HepG2 (cell line): ENCODE measurements at regions not wholly inside any gene's neighbourhood (a gene's known extent, or its start where the extent isn't known, plus 50 kb on each side); places are given as distances from the start of the nearest gene placed in this dataset.

Source experiments
- ATAC-seq: fragments of 200-7000 bp; cut with Tn5 transposase; 3 replicates; pipeline ENCODE4 v1.9.1; 2020; ENCODE audit warnings: mild to moderate bottlenecking, moderate library complexity
- BruUV-seq: library from RNA; stranded (reverse); fragments of 400-500 nt; replicated peaks from 2 replicates; lab custom pipeline; 2021; lab: Mats Ljungman, UMichigan
- CTCF ChIA-PET: fragments of 300-600 bp; formaldehyde crosslinking; extraction: SDS; loops from one replicate; lab custom pipeline; 2021; ENCODE audit warnings: low total read pairs, inconsistent platforms, low intra/inter-chr PET ratio; lab: Yijun Ruan, JAX
- POLR2A ChIA-PET: fragments of 350-600 bp; sonication (Branson Sonifier 250); formaldehyde crosslinking; loops from one replicate; lab custom pipeline; 2020; ENCODE audit warnings: antibody characterized with exemption, inconsistent platforms; lab: Yijun Ruan, JAX
- DNase-seq: peaks from one replicate; pipeline ENCODE4 v3.0.0-alpha.2; 2015; ENCODE audit warnings: low spot score
- FAIRE-seq: peaks from 3 replicates; lab custom pipeline; 2011; peaks lifted over from hg19 to GRCh38; lab: Jason Lieb, UNC
- H2AFZ ChIP-seq: one replicate; pipeline ENCODE4 v1.6.1; 2011; ENCODE audit warnings: low read length, inconsistent platforms
- H3K27ac ChIP-seq: fragments of 300-600 bp; 3 replicates; pipeline ENCODE4 v1.8.0; 2011; ENCODE audit warnings: mixed run types, mild to moderate bottlenecking, mixed read lengths, low read length, inconsistent platforms; ENCODE audit not compliant: insufficient read depth; ENCODE audit errors: extremely low read length
- H3K27me3 ChIP-seq, 2 experiments: fragments of 200-600 bp in 1 of 2; 2 replicates in 1 of 2; 3 replicates in 1 of 2; pipeline versions ENCODE4 v1.6.0 to v1.8.0; 2011; ENCODE audit warnings: low read length in 2 of 2, mild to moderate bottlenecking in 2 of 2, moderate library complexity in 2 of 2, inconsistent platforms in 1 of 2; ENCODE audit not compliant: insufficient read depth in 2 of 2, control insufficient read depth in 1 of 2
- H3K36me3 ChIP-seq, 2 experiments: fragments of 200-600 bp in 1 of 2; replicated peaks in 1 of 2; 2 replicates in 1 of 2; 3 replicates in 1 of 2; pipeline versions ENCODE4 v1.5.1 to v1.8.0; 2011; ENCODE audit warnings: low read length in 2 of 2, inconsistent platforms in 1 of 2; ENCODE audit not compliant: insufficient read depth in 2 of 2, control insufficient read depth in 1 of 2
- H3K4me1 ChIP-seq: 2 replicates; pipeline ENCODE4 v1.5.1; 2012; ENCODE audit warnings: low read length, inconsistent platforms; ENCODE audit not compliant: insufficient read depth
- H3K4me2 ChIP-seq: 2 replicates; pipeline ENCODE4 v1.6.0; 2011; ENCODE audit warnings: low read depth, low read length, inconsistent platforms
- H3K4me3 ChIP-seq, 3 experiments: fragments of 200-600 bp in 1 of 3; sonication (generic), shearing (Covaris generic) in 1 of 3; replicated peaks in 1 of 3; 2 replicates each; pipeline ENCODE4 v1.5.1; 2011 to 2016; ENCODE audit warnings: low read length in 3 of 3, inconsistent platforms in 2 of 3, low read depth in 2 of 3, mild to moderate bottlenecking in 2 of 3, control low read depth in 1 of 3, mixed read lengths in 1 of 3; ENCODE audit not compliant: insufficient read depth in 1 of 3
- H3K79me2 ChIP-seq: one replicate; pipeline ENCODE4 v1.6.1; 2011; ENCODE audit warnings: low read length, inconsistent platforms; ENCODE audit not compliant: insufficient read depth
- H3K9ac ChIP-seq: 2 replicates; pipeline ENCODE4 v1.6.0; 2011; ENCODE audit warnings: mild to moderate bottlenecking, low read depth, low read length, inconsistent platforms; ENCODE audit not compliant: insufficient read depth
- H3K9me3 ChIP-seq: 2 replicates; pipeline ENCODE4 v1.5.1; 2012; ENCODE audit warnings: mild to moderate bottlenecking, low read length
- H4K20me1 ChIP-seq: 2 replicates; pipeline ENCODE4 v1.6.0; 2011; ENCODE audit warnings: inconsistent platforms, mild to moderate bottlenecking, low read length, moderate library complexity; ENCODE audit not compliant: insufficient read depth
- ATF7-NPFF ChIP-seq: sonication (generic); formaldehyde crosslinking; IDR thresholded peaks from 2 replicates; pipeline ENCODE4 v1.8.1; 2023; ENCODE audit warnings: mild to moderate bottlenecking, low read depth, missing genetic modification reagents, moderate library complexity
- ATRX ChIP-seq: sonication (generic); formaldehyde crosslinking; IDR thresholded peaks from 2 replicates; pipeline ENCODE4 v1.4.0; 2020; ENCODE audit warnings: missing genetic modification reagents, borderline replicate concordance
- BCL6 ChIP-seq: IDR thresholded peaks from 2 replicates; pipeline ENCODE4 v1.6.1; 2016; ENCODE audit warnings: missing genetic modification reagents, missing compliant biosample characterization
- ELF4 ChIP-seq: sonication (generic); formaldehyde crosslinking; IDR thresholded peaks from 2 replicates; pipeline ENCODE4 v1.5.0; 2020; ENCODE audit warnings: missing genetic modification reagents, mild to moderate bottlenecking, moderate library complexity, borderline replicate concordance
- KLF9 ChIP-seq: IDR thresholded peaks from 2 replicates; pipeline ENCODE4 v1.6.1; 2016; ENCODE audit warnings: low read depth
- MBD4 ChIP-seq: IDR thresholded peaks from 2 replicates; pipeline ENCODE4 v1.6.1; 2012; ENCODE audit warnings: low read length, inconsistent platforms, borderline replicate concordance
- NFE2L2 ChIP-seq: fragments of 150-350 bp; IDR thresholded peaks from 2 replicates; pipeline ENCODE4 v1.6.1; 2014; ENCODE audit warnings: low read length
- PPARG ChIP-seq: conservative IDR thresholded peaks from 2 replicates; pipeline ENCODE4 v1.6.1; 2016; ENCODE audit warnings: missing biosample characterization, missing genetic modification reagents
- SIN3B ChIP-seq: fragments of 150-350 bp; IDR thresholded peaks from 2 replicates; pipeline ENCODE4 v1.6.1; 2014; ENCODE audit warnings: low read length
- SUZ12 ChIP-seq: fragments of 150-350 bp; IDR thresholded peaks from 2 replicates; pipeline ENCODE4 v1.6.1; 2014; ENCODE audit warnings: low read depth, low read length
- TEAD2 ChIP-seq: sonication (generic); formaldehyde crosslinking; IDR thresholded peaks from 2 replicates; pipeline ENCODE4 v1.9.0; 2021; ENCODE audit warnings: missing genetic modification reagents
- ZNF180 ChIP-seq: sonication (generic); formaldehyde crosslinking; IDR thresholded peaks from 2 replicates; pipeline ENCODE4 v1.4.0; 2020; ENCODE audit warnings: low read depth, missing genetic modification reagents, borderline replicate concordance
- ZNF335 ChIP-seq: sonication (generic); formaldehyde crosslinking; IDR thresholded peaks from 2 replicates; pipeline ENCODE4 v1.4.0; 2020; ENCODE audit warnings: missing genetic modification reagents
- ZNF451 ChIP-seq: sonication (generic); formaldehyde crosslinking; IDR thresholded peaks from 2 replicates; pipeline ENCODE4 v1.5.0; 2020; ENCODE audit warnings: mild to moderate bottlenecking, missing genetic modification reagents
- ZNF598 ChIP-seq: sonication (generic); formaldehyde crosslinking; IDR thresholded peaks from 2 replicates; pipeline ENCODE4 v1.5.1; 2020; ENCODE audit warnings: mild to moderate bottlenecking, missing genetic modification reagents, borderline replicate concordance
- ZSCAN20 ChIP-seq: sonication (generic); formaldehyde crosslinking; IDR thresholded peaks from 2 replicates; pipeline ENCODE4 v1.4.0; 2020; ENCODE audit warnings: missing genetic modification reagents, mild to moderate bottlenecking, borderline replicate concordance
- ZSCAN22 ChIP-seq: sonication (generic); formaldehyde crosslinking; IDR thresholded peaks from 2 replicates; pipeline ENCODE4 v1.4.0; 2020; ENCODE audit warnings: mild to moderate bottlenecking, missing genetic modification reagents
- WGBS: methylation state at CpG from one replicate; pipeline ENCODE4 v1.1.6; 2017; ENCODE audit warnings: low lambda C conversion rate; 5-methylcytosine and 5-hydroxymethylcytosine counted together
- in situ Hi-C: cut with HindIII; loops from 2 replicates; pipeline ENCODE4 v1.10.0; 2017; ENCODE audit warnings: low pct_unique_long_range_greater_than_20kb; ENCODE audit not compliant: extremely low pct_ligation_motif_present
- intact Hi-C: fragments of 100-400 bp; cut with micrococcal nuclease; formaldehyde crosslinking; loops from one replicate; pipeline ENCODE4 v1.10.0; 2022; ENCODE audit not compliant: unreplicated experiment
- TF ChIP-seq, protein P1 (sequence below): IDR thresholded peaks from 2 replicates; pipeline ENCODE4 v1.6.1; 2012; ENCODE audit warnings: low read length, improper control_type of control experiment

DNA sequence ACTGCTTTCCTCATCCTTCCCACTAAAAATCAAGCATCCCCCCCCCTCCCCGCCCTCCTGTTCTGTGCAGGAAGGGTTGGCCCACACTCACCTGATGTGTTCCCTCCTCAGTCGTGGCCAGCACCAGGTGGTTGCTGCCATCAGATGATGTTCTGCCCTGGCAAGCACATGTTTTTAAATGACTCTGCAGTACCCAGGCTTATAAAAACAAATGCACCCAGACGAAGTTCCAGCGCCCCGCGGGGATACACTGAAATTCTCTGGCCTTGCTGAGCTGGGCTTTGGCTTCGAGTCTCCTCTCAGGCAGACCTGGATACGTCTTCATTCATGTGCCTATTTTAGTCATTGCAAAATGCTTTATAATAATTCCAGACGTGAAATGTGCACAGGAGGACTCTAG, 316.3 kb downstream of the DLEU7 start:
- CTCF ChIA-PET, result no interaction called here
- Histone ChIP-seq H2AFZ (no peak overlapping the region), H3K4me2 (no peak overlapping the region), H3K9me3 (no peaks in the 10 kb centered on the region), H3K79me2 (no peaks in the 10 kb centered on the region), H3K36me3 (no peaks in the 10 kb centered on the region; a peak in 2 of 5 replicates), H3K27ac (no peak overlapping the region), H3K4me1 (peaks cover 17% of the 10 kb centered on the region), H3K9ac (no peak overlapping the region), H4K20me1 (no peaks in the 10 kb centered on the region), H3K4me3 (no peak overlapping the region), H3K27me3 (no peaks in the 10 kb centered on the region)
- intact Hi-C loops (loop anchor here (10.0 kb wide), 1 partner anchor 122 kb away; no protein-coding TSS in a partner anchor), in situ Hi-C loops (loop anchor here (25.0 kb wide), 1 partner anchor 540 kb away; the partner anchor contains the start of gene TRIM13)
- DNase-seq, result no peak
- ATAC-seq, result no peak
- no peak for FAIRE-seq
- no peak for TF ChIP-seq ZNF598 (CRISPR knock-in tag)
- no peak for TF ChIP-seq KLF9 (CRISPR knock-in tag)
- TF ChIP-seq ATRX (CRISPR knock-in tag), result no peak
- no peak for TF ChIP-seq ZNF451 (CRISPR knock-in tag)
- TF ChIP-seq SIN3B, result no peak
- no peak for TF ChIP-seq ATF7-NPFF (CRISPR knock-in tag)
- TF ChIP-seq ZNF180 (CRISPR knock-in tag), result no peak
- no peak for TF ChIP-seq ELF4 (CRISPR knock-in tag)
- no peak for TF ChIP-seq MBD4
- TF ChIP-seq SUZ12, result no peak
- no peak for TF ChIP-seq BCL6
- no peak for TF ChIP-seq ZNF335 (CRISPR knock-in tag)
- TF ChIP-seq TEAD2, result no peak
- TF ChIP-seq, protein P1, sequence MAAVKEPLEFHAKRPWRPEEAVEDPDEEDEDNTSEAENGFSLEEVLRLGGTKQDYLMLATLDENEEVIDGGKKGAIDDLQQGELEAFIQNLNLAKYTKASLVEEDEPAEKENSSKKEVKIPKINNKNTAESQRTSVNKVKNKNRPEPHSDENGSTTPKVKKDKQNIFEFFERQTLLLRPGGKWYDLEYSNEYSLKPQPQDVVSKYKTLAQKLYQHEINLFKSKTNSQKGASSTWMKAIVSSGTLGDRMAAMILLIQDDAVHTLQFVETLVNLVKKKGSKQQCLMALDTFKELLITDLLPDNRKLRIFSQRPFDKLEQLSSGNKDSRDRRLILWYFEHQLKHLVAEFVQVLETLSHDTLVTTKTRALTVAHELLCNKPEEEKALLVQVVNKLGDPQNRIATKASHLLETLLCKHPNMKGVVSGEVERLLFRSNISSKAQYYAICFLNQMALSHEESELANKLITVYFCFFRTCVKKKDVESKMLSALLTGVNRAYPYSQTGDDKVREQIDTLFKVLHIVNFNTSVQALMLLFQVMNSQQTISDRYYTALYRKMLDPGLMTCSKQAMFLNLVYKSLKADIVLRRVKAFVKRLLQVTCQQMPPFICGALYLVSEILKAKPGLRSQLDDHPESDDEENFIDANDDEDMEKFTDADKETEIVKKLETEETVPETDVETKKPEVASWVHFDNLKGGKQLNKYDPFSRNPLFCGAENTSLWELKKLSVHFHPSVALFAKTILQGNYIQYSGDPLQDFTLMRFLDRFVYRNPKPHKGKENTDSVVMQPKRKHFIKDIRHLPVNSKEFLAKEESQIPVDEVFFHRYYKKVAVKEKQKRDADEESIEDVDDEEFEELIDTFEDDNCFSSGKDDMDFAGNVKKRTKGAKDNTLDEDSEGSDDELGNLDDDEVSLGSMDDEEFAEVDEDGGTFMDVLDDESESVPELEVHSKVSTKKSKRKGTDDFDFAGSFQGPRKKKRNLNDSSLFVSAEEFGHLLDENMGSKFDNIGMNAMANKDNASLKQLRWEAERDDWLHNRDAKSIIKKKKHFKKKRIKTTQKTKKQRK, result no peak
- no peak for TF ChIP-seq NFE2L2
- no peak for TF ChIP-seq PPARG (CRISPR knock-in tag)
- no peak for TF ChIP-seq ZSCAN22
- no peak for TF ChIP-seq ZSCAN20 (CRISPR knock-in tag)
- POLR2A ChIA-PET, result no interaction called here
- 88% methylated on average over 9 of the region's 9 CpGs for WGBS
- no TSS peak for BruUV-seq
